Gastrocnemius medialis (tissue), 4 donors: ENCODE measurements at regions not wholly inside any gene's neighbourhood (a gene's known extent, or its start where the extent isn't known, plus 50 kb on each side); places are given as distances from the start of the nearest gene placed in this dataset.

Experiments
- POLR2A ChIP-seq, 2 donors: fragments of 450-650 bp; IDR thresholded peaks; one replicate each; pipeline ENCODE4 v1.6.1; 2017; ENCODE audit warnings: antibody characterized with exemption in 2 of 2, mild to moderate bottlenecking in 2 of 2, moderate library complexity in 2 of 2
- TF ChIP-seq, protein P1 (sequence below), 5 experiments: fragments of 450-650 bp in 3 of 5; fragments of 200-600 bp in 2 of 5; sonication (generic) in 2 of 5; IDR thresholded peaks in 4 of 5; conservative IDR thresholded peaks in 1 of 5; 1 replicate in 4 of 5; 2 replicates in 1 of 5; pipeline ENCODE4 v1.5.1; 2016 to 2019; ENCODE audit warnings: antibody characterized with exemption in 5 of 5, mild to moderate bottlenecking in 3 of 5, moderate library complexity in 3 of 5

DNA sequence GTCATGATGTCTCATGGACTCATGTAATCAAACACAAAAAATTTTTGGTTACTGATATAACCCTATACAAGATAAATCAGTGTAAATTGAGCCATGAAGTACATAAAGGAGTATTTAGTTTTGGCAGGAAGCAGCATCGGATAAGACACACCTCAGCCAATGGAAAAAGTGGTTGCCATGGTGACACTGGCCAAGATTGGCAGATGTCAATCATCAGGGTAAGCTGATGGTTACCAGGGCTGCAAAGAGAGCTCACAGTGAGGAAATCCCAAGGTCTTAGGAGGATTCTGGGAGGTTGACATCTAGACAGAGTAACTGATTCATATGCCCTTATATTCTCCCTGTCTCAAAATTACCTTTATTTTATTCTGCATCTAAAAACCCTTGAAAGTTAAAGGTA is 203.8 kb upstream of the PCSK2 start:
- TF ChIP-seq, protein P1, sequence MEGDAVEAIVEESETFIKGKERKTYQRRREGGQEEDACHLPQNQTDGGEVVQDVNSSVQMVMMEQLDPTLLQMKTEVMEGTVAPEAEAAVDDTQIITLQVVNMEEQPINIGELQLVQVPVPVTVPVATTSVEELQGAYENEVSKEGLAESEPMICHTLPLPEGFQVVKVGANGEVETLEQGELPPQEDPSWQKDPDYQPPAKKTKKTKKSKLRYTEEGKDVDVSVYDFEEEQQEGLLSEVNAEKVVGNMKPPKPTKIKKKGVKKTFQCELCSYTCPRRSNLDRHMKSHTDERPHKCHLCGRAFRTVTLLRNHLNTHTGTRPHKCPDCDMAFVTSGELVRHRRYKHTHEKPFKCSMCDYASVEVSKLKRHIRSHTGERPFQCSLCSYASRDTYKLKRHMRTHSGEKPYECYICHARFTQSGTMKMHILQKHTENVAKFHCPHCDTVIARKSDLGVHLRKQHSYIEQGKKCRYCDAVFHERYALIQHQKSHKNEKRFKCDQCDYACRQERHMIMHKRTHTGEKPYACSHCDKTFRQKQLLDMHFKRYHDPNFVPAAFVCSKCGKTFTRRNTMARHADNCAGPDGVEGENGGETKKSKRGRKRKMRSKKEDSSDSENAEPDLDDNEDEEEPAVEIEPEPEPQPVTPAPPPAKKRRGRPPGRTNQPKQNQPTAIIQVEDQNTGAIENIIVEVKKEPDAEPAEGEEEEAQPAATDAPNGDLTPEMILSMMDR (IDR thresholded peaks at IDR 0.05 in 4 of 5, conservative IDR thresholded peaks at IDR 0.05 in 1 of 5) = no peak
- no peak for TF ChIP-seq POLR2A (IDR thresholded peaks at IDR 0.05)
